HG02852 (cell line): ENCODE measurements at regions not wholly inside any gene's neighbourhood (a gene's known extent, or its start where the extent isn't known, plus 50 kb on each side); places are given as distances from the start of the nearest gene placed in this dataset.

ENCODE experiments used
- ATAC-seq: cut with Tn5 transposase; IDR thresholded peaks from one replicate; pipeline ENCODE4 v1.9.1; 2021; ENCODE audit warnings: mild to moderate bottlenecking, moderate library complexity; ENCODE audit not compliant: unreplicated experiment

DNA sequence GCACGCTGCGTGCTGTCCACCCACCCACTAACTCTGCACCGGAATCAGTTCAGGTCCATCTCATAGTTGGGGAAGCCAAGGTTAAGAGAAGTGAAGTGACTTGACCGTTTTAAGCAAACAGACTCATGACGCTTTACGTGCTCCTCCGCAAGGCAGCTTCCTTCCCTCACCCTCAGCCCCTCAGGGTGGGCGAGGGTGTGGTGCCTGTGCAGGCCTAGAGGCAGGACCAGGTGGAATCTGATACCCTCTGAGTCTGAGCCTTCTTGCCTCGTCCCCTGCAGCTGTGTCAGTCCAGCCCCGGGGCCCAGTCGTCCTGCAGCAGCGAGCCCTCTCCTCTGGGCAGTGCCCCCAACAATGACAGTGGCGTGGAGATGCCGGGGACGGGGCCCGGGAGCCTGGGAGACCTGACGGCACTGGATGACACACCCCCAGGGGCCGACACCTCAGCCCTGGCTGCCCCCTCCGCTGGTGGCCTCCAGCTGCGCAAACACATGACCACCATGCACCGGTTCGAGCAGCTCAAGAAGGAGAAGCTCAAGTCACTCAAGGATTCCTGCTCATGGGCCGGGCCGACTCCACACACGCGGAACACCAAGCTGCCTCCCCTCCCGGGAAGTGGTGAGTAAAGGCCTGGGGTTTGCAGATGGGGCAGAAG lies 250.5 kb downstream of the GLI2 start:
- no peak for ATAC-seq

DNA sequence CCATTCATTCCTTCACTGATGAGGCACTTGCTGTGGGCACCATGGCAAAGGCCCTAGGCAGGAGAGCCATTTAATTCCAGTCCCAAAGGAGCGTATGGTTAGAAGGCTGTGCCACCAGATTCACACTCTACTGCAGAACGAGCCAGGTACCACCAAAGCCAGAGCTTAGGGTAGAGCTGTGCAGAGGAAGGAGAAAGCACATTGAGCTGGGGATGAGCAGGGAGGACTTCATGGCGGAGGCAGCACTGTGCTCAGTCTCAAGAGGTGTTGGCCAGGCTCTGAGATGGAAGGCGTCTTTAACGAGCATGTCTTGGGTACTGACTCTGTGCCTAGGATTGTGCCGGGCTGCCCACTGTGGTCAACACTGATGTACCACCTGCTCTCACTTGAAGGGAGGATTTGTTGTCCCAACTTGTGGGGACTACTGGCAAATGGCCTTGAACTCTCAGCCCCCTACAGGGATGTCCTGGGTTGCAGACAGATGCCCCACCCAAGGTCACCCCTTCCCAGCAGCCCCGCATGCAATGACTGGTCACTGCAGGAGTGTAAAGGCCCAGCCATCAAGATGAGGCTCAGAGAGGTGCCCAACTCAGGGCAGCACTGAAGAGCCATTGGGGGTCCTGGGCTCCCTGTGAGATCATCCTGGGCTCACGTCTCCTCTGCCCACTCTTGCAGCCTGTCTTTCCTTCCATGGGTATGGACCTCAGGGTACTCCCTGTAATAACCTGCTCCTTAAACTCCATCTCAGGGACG lies 251.4 kb downstream of the GLI2 start:
- no peak for ATAC-seq

DNA sequence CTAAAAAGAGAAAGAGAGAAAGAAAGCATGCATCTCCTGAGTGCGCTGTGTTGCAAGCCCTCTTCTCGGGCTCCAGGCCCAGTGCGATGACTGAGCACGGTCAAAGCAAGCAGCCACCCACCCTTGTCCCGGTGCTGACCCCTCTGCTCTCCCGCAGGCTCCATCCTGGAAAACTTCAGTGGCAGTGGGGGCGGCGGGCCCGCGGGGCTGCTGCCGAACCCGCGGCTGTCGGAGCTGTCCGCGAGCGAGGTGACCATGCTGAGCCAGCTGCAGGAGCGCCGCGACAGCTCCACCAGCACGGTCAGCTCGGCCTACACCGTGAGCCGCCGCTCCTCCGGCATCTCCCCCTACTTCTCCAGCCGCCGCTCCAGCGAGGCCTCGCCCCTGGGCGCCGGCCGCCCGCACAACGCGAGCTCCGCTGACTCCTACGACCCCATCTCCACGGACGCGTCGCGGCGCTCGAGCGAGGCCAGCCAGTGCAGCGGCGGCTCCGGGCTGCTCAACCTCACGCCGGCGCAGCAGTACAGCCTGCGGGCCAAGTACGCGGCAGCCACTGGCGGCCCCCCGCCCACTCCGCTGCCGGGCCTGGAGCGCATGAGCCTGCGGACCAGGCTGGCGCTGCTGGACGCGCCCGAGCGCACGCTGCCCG lies 252.5 kb downstream of the GLI2 start:
- no peak for ATAC-seq

GRCh38 chr2:120988700-120989511 lies 253.2 kb downstream of the GLI2 start:
- ATAC-seq: no peak

DNA sequence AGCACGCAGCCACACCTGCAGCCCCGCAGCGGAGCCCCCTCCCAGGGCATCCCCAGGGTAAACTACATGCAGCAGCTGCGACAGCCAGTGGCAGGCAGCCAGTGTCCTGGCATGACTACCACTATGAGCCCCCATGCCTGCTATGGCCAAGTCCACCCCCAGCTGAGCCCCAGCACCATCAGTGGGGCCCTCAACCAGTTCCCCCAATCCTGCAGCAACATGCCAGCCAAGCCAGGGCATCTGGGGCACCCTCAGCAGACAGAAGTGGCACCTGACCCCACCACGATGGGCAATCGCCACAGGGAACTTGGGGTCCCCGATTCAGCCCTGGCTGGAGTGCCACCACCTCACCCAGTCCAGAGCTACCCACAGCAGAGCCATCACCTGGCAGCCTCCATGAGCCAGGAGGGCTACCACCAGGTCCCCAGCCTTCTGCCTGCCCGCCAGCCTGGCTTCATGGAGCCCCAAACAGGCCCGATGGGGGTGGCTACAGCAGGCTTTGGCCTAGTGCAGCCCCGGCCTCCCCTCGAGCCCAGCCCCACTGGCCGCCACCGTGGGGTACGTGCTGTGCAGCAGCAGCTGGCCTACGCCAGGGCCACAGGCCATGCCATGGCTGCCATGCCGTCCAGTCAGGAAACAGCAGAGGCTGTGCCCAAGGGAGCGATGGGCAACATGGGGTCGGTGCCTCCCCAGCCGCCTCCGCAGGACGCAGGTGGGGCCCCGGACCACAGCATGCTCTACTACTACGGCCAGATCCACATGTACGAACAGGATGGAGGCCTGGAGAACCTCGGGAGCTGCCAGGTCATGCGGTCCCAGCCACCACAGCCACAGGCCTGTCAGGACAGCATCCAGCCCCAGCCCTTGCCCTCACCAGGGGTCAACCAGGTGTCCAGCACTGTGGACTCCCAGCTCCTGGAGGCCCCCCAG lies 254.1 kb downstream of the GLI2 start:
- ATAC-seq: no peak

- ATAC-seq: no peak
These were observed 254.8 kb downstream of the GLI2 start for GRCh38 chr2:120990451-120990871.

- no peak for ATAC-seq
These were observed 255.8 kb downstream of the GLI2 start for GRCh38 chr2:120991441-120991840.

- ATAC-seq: no peak
These were observed 257.3 kb downstream of the GLI2 start for GRCh38 chr2:120992791-120993555.

DNA sequence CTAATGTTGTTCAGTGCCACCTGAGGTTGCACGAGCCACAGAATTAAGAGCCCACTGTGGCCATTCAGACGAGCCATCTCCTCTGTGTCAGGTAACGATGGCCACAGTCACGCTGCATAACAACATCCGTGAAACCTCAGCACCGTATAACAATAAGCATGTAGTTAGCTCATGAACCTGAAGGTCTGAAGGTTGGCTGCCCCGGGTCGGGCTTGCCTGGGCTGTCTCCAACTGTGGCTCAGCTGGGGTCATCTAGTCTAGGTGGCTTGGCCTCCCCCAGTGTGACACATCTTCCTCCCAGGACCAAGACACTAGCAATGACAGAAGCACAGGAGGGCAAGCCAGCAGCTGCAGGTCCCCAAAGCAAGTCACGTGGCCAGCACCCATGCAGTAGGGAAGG lies 258.0 kb downstream of the GLI2 start:
- no peak for ATAC-seq

DNA sequence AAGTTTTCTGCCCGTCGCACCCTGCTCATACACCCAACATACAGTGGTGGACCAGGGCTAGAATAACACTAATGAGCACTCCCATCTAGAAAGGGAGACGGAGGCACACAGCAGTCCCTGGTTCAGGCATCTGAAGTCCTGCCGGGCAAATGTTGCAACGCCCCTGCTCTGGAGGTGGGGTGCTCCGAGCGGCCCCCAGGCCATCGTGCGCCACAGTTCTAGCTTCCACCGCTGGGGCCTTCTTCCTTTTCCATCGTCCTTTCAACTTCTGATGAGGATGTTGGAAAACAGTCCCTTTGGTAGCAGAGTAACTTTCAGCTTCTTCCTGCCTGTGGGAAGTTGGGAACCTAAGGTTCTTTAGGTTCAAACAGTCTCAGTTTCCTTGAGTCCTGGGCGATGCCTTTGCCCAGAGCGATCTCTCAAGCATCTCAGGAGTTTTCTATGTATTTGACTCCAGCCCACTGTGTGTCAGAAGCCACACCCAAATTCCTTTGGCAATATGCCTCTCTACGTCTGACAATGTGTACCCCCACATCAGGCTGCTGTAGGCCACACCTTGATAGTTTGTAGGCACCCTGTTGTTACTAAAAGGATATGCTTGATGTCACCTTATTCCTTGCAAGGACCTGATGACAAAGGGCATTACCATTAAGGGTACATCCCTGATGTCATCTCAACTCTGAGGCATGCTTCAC lies 258.8 kb downstream of the GLI2 start:
- no peak for ATAC-seq

DNA sequence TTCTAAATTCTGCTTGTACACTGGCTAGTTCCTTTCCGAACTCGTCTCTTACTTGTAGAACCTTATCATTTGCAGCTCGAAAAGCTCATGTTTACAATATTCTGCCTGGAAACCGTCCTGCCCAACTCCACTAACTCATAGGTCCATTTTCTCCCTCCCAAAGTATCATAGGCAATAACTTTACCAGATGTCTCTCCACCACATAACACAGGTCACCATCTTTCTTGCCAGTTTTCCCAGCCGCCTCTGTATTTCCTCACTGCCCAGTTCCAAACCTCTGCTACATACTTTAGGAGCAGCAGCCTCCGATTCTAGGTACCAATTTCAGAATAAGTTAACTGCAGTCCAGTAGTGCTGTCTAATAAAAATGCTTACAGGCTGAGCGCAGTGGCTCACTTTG lies 259.5 kb downstream of the GLI2 start:
- no peak for ATAC-seq

GRCh38 chr2:120995656-120996190 lies 260.1 kb downstream of the GLI2 start:
- no peak for ATAC-seq

DNA sequence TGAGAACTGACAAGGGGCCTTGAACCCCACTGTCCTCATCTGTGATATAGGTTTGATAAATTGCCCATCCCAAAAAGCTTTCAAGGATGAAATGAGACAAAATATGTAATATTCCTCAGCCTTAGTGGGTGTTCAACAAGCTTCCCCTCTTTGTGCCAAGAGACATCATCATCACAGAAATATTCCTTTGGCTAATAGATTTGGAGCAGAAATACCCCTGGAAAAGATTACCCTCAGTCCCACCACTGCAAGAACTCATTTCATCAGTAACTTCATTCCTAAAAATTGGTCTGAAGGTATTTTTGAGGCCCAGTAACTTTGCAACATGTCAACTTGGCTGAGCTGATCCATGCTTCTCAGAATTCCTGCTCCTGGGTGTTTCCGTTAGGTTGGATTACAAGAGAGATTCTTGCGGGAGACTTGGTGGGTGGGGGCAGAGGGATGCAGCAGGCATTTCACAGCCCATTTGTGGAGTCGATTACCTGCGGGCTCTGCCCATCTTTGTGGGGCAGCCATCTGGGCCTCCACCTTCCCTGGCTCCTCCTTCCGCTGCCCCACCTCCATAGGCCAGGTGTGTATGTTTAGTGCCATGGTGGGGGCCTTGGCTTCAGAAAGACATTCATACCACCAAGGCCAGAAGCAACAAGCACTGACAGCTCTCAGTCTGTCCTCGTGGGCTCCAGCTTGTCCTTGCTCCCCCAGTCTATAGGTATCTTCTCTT lies 263.9 kb downstream of the GLI2 start:
- no peak for ATAC-seq

DNA sequence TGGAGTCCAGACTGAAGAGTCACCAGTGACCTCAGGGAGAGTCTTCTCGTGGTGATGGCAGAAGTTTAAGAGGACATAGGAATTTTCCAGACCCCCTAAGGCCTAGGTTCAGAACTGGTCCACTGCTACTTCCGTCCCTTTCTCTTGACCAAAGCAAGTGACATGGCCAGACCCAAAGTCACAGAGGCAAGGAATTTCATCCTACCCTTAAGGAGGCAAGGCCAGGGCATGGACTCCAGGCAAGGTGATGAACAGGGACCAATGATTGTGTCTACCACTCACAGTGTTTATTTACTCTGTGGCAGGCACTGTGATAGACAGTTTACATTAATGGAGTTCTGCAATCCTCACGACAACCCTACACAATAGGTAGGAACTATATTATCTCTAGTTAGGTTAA lies 265.1 kb downstream of the GLI2 start:
- no peak for ATAC-seq

GRCh38 chr2:121001641-121002040 lies 266.0 kb downstream of the GLI2 start:
- ATAC-seq: no peak

DNA sequence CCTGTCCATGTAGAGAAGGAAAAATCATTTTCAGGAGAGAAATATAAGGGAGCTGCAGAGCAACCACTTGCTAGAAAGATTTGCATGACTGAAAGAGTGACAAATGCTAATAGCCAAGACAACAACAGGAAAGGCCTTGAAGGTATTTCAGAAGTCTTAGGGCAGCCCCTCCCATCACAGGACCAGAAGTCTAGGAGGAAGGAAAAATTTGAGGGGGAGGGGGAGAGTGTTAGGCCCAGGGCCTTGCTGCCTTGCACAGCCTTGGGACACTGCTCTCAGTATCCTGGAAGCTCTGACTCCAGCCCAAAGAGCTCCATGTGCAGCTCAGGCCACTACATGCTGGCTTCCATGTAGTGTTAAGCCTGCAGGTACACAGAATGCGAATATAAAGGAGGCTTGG lies 266.9 kb downstream of the GLI2 start:
- no peak for ATAC-seq

DNA sequence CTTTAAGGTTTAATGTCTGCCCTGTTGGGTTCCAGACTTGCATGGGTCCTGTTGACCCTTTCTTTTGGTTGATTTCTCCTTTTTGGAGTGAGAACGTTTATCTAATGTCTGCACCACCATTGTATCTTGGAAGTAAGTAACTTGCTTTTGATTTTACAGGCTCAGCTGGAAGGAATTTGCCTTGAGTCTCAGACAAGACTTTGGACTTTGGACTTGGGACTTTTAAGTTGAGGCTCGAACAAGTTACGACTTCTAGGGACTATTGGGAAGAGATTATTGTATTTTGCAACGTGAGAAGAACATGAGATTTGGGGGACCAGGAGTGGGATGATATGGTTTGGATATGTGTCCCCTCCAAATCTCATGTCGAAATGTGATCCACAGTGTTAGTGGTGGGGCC lies 267.7 kb downstream of the GLI2 start:
- ATAC-seq: no peak

DNA sequence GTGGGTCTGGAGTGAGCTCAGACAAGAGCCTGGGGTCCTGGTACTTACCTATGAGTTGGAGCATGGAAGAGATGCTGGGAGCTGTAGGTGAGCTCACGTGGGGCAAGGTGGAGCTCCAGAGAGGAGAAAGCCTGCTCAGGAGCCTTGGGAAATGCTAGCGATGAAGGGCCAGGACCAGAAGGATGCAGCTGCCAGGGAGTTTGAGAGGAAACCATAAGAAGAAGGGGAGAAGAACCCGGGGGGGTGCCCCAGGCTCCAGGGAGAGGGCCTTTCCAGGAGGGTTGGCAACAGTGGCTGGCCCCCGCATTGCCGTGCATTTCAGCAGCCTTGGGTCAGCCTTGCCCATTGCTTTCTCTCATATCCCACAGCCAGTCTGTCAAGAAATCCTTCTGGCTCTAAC lies 268.7 kb downstream of the GLI2 start:
- ATAC-seq: no peak
